ENCODE measurements at regions not wholly inside any gene's neighbourhood (a gene's known extent, or its start where the extent isn't known, plus 50 kb on each side); places are given as distances from the start of the nearest gene placed in this dataset.

DNA sequence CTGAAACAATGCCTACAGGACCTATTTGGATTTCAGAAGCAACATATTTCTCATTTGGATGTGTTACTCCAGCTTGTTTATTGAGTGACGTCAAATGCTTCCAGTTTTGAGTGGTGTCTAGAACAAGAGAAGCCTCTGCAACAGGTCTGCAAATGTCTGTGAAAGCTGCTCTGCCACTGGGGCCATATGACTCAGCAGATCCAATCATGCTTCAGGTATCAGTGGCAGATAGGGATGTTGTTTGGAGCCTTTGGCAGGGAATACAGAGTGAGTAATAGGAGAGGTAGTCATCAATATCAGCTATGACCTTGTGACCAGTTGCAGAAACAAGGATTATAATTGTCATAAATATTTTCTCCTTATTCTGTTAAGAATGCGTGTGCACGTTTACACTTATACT lies 141.1 kb upstream of the ZXDA start:
- no peak for DNase-seq (ENCODE audit: low spot score)

DNA sequence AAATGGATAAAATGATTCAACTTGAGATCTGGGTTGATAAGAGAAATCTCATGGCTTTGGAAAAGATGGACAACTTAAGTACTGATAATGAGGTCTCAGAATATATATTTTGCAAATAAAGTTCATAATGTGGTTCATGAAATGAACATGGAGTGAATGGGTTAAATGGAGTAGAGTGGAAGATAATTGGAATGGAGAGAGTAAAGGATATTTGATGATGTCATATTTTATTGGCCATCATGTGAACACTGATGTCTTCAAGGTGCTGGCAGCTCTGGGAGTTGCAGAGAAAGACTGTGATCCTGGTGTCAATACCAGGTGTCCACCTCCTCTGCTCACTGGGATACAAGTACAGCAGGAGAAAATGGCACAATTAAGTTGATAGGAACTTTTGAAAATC lies 133.9 kb upstream of the ZXDA start:
- no peak for DNase-seq (ENCODE audit: low spot score)

DNA sequence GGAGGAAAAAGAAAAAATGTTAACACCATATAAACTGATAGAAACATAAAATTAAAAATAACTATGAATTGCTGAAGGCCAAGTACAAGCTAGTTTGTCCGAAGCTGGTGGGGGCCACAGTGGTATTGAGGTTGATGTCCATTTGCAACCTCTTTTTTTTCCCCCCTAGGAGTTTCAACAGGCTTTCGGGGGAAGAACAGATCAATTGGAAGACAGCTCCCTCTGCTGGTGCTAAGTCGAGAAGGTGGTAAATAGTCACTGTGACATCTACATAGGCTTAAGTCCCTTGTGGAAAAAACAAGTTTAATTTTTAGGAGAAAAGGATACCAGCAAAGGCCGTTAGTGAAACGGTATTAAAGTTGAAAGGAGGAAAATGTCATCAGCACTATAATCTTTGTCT lies 115.7 kb upstream of the ZXDA start:
- DNase-seq (ENCODE audit: low spot score), result peak; percentile 10

DNA sequence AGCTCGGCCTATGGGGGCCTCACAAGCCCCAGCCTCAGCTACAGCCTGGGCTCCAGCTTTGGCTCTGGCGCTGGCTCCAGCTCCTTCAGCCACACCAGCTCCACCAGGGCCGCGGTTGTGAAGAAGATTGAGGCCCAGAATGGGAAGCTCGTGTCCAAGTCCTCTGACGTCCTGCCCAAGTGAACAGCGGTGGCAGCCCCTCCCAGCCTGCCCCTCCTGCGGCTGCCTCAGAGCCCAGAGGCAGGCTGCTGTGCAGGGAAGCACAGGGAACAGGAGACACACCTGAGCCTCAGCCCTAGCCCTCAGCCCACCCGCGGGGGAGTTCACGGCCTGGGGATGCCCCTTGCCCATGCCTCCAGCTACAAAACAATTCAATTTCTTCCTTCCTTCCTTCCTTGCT lies 75.7 kb upstream of the ZXDA start:
- DNase-seq (ENCODE audit: low spot score), result no peak

DNA sequence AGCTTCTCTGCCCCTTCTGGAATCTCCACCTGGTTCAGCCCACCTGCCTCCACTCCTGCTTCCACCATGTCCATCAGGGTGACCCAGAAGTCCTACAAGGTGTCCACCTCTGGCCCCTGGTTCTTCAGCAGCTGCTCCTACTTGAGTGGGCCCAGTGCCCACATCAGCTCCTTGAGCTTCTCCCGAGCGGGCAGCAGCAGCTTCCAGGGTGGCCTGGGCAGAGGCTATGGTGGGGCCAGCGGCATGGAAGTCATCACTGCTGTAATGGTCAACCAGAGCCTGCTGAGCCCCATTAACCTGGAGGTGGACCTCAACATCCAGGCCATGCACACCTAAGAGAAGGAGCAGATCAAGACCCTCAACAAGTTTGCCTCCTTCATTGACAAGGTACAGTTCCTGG lies 74.4 kb upstream of the ZXDA start:
- DNase-seq (ENCODE audit: low spot score), result no peak

DNA sequence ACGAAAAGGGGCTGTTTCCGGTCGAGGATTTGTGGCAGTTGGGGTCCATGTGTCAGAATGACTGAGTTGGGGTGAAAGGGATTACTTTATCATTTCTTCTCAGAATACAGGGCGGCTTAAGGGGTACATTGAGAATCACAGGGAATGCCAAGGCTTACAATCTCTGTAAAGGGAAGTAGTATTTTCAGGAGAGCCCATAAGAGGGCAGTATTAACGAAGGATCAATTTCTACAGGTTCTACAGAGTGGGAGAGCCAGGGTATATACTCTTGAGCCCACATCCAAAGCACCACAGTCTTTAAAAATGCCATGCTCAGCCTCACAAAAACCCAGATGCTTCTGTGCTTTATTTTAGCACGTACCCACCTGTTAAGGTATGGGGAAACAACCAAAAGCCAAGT lies 67.7 kb upstream of the ZXDA start:
- DNase-seq (ENCODE audit: low spot score), result no peak

DNA sequence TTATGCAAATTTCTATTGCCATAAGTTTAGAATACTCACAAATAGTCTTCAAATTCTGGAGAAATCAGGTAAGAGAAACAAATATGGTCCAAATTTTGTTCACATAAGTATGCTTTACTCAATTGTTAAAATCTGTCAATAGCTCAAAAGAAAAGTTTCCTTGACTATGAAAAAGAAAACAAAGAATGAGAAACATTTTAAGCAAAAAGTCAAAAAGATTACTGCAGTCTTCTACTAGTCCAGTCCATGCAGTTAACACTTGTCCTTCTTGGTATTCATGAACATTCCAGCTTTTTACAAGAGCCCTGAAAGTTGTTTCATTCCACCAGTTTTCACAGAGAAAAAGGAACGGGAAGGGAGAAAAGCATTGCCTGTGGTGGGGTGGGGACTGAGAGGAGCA lies 54.7 kb upstream of the ZXDA start:
- DNase-seq (ENCODE audit: low spot score), result no peak

All from D341Med (cell line).